SK-N-SH (cell line): ENCODE measurements at regions not wholly inside any gene's neighbourhood (a gene's known extent, or its start where the extent isn't known, plus 50 kb on each side); places are given as distances from the start of the nearest gene placed in this dataset.

Experiments
- EZH2phosphoT487 ChIP-seq: fragments of 200-600 bp; sonication (generic); IDR thresholded peaks from 2 replicates; pipeline ENCODE4 v1.6.1; 2017; ENCODE audit warnings: low read depth, mixed run types, mild to moderate bottlenecking, antibody characterized with exemption, moderate library complexity, borderline replicate concordance
- GATA2 ChIP-seq: sonication (generic); formaldehyde crosslinking; IDR thresholded peaks from 2 replicates; pipeline ENCODE4 v1.5.0; 2020; ENCODE audit warnings: mild to moderate bottlenecking, missing genetic modification reagents
- RAD21 ChIP-seq: IDR thresholded peaks from 2 replicates; pipeline ENCODE4 v1.6.1; 2012; ENCODE audit warnings: mild to moderate bottlenecking, low read length
- TF ChIP-seq, protein P1 (sequence below): IDR thresholded peaks from 2 replicates; pipeline ENCODE4 v1.6.1; 2012; ENCODE audit warnings: mild to moderate bottlenecking, low read depth, low read length, moderate library complexity
- TF ChIP-seq, protein P2 (sequence below): fragments of 200-600 bp; sonication (generic); IDR thresholded peaks from 2 replicates; pipeline ENCODE4 v1.6.1; 2017; ENCODE audit warnings: antibody characterized with exemption, mild to moderate bottlenecking, moderate library complexity

DNA sequence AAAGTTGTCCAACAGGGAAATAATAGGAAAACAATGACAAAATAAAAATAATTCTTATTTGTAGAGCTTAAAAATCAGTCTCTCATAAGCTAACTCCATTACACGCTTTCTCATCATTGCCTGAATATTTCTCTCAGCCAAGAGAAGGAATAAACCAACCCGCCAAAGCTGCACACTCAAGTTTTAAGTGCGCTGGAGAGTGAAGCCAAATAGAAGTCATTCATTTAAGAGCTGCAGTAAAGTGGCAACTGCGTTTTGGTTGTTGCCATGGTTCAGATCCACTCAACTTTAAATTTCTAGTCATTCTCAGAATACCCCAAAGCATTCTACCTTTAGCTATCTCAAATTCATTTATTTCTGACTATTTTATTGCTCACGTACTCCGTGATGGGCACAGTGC lies 230.7 kb downstream of the CBLN4 start:
- TF ChIP-seq EZH2phosphoT487, result no peak
- TF ChIP-seq, protein P1, sequence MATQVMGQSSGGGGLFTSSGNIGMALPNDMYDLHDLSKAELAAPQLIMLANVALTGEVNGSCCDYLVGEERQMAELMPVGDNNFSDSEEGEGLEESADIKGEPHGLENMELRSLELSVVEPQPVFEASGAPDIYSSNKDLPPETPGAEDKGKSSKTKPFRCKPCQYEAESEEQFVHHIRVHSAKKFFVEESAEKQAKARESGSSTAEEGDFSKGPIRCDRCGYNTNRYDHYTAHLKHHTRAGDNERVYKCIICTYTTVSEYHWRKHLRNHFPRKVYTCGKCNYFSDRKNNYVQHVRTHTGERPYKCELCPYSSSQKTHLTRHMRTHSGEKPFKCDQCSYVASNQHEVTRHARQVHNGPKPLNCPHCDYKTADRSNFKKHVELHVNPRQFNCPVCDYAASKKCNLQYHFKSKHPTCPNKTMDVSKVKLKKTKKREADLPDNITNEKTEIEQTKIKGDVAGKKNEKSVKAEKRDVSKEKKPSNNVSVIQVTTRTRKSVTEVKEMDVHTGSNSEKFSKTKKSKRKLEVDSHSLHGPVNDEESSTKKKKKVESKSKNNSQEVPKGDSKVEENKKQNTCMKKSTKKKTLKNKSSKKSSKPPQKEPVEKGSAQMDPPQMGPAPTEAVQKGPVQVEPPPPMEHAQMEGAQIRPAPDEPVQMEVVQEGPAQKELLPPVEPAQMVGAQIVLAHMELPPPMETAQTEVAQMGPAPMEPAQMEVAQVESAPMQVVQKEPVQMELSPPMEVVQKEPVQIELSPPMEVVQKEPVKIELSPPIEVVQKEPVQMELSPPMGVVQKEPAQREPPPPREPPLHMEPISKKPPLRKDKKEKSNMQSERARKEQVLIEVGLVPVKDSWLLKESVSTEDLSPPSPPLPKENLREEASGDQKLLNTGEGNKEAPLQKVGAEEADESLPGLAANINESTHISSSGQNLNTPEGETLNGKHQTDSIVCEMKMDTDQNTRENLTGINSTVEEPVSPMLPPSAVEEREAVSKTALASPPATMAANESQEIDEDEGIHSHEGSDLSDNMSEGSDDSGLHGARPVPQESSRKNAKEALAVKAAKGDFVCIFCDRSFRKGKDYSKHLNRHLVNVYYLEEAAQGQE, result no peak
- no peak for TF ChIP-seq GATA2 (CRISPR knock-in tag)
- TF ChIP-seq, protein P2, sequence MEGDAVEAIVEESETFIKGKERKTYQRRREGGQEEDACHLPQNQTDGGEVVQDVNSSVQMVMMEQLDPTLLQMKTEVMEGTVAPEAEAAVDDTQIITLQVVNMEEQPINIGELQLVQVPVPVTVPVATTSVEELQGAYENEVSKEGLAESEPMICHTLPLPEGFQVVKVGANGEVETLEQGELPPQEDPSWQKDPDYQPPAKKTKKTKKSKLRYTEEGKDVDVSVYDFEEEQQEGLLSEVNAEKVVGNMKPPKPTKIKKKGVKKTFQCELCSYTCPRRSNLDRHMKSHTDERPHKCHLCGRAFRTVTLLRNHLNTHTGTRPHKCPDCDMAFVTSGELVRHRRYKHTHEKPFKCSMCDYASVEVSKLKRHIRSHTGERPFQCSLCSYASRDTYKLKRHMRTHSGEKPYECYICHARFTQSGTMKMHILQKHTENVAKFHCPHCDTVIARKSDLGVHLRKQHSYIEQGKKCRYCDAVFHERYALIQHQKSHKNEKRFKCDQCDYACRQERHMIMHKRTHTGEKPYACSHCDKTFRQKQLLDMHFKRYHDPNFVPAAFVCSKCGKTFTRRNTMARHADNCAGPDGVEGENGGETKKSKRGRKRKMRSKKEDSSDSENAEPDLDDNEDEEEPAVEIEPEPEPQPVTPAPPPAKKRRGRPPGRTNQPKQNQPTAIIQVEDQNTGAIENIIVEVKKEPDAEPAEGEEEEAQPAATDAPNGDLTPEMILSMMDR, result no peak
- no peak for TF ChIP-seq RAD21
